Heart right ventricle (tissue), 16 donors: ENCODE measurements at regions not wholly inside any gene's neighbourhood (a gene's known extent, or its start where the extent isn't known, plus 50 kb on each side); places are given as distances from the start of the nearest gene placed in this dataset.
"Not testable (repeated sequence)": the region's sequence is repeated elsewhere in the genome, so short reads cannot be mapped to it uniquely, and the experiment has no call there.

Experiments used
- ATAC-seq, 8 donors: fragments of 200-7000 bp; cut with Tn5 transposase; one replicate each; pipeline ENCODE4 v1.9.1; 2020; ENCODE audit warnings: mild to moderate bottlenecking in 8 of 8, moderate library complexity in 8 of 8, moderate number of reproducible peaks in 1 of 8
- DNase-seq, 2 donors: peaks; one replicate each; pipeline ENCODE4 v3.0.0-alpha.2; 2020
- H3K27ac ChIP-seq, 10 donors: fragments of 200-600 bp; sonication (generic) in 2 of 10; one replicate each; pipeline versions ENCODE4 v1.5.0 to v1.8.0; 2020 to 2022; ENCODE audit warnings: mild to moderate bottlenecking in 3 of 10
- H3K27me3 ChIP-seq, 7 donors: fragments of 200-600 bp; one replicate each; pipeline ENCODE4 v1.8.0; 2021 to 2022; ENCODE audit warnings: mild to moderate bottlenecking in 2 of 7
- H3K36me3 ChIP-seq, 9 donors: fragments of 200-600 bp; sonication (generic) in 1 of 9; one replicate each; pipeline versions ENCODE4 v1.5.0 to v1.8.0; 2020 to 2022; ENCODE audit warnings: mild to moderate bottlenecking in 2 of 9
- H3K4me1 ChIP-seq, 9 donors: fragments of 200-600 bp; sonication (generic) in 1 of 9; one replicate each; pipeline versions ENCODE4 v1.5.0 to v1.8.0; 2020 to 2022; ENCODE audit warnings: mild to moderate bottlenecking in 4 of 9
- H3K4me3 ChIP-seq, 10 donors: fragments of 200-600 bp; sonication (generic) in 2 of 10; one replicate each; pipeline versions ENCODE4 v1.5.0 to v1.8.0; 2020 to 2022; ENCODE audit warnings: mild to moderate bottlenecking in 7 of 10, moderate library complexity in 2 of 10
- H3K9me3 ChIP-seq, 11 donors: fragments of 200-600 bp in 10 of 11; sonication (generic) in 2 of 11; one replicate each; pipeline versions ENCODE4 v1.5.0 to v1.8.0; 2013 to 2022; ENCODE audit warnings: mild to moderate bottlenecking in 2 of 11, control low read depth in 1 of 11, moderate library complexity in 1 of 11
- CTCF ChIP-seq, 9 donors: fragments of 200-600 bp; sonication (generic) in 2 of 9; IDR thresholded peaks; one replicate each; pipeline versions ENCODE4 v1.5.0 to v1.8.0; 2021 to 2022; ENCODE audit warnings: antibody characterized with exemption in 9 of 9, mild to moderate bottlenecking in 5 of 9, moderate library complexity in 1 of 9
- WGBS, 2 donors: extraction: QIAGEN DNeasy Blood & Tissue Kit; methylation state at CpG; one replicate each; pipeline ENCODE4 v1.1.7; 2013; ENCODE audit warnings: inconsistent platforms in 1 of 2; 5-methylcytosine and 5-hydroxymethylcytosine counted together
- intact Hi-C, 10 donors: fragments of 100-400 bp; cut with DNase I; formaldehyde crosslinking; loops; one replicate each; pipeline versions ENCODE4 v1.11.1 to v1.14.2; 2022
- donor health status: Arrhythmogenic right ventricular cardiomyopathy.
- donor health status: ischemic (EF 13 %, LVEDD 7.1; RV severe dilation, severe dysfunction).
- donor health status: healthy with polysubstance abuse.
- donor health status: DM: no; HTN: yes; CAD: no.
- donor health status: DM: no; HTN: no; CAD: no.
- donor health status: ischemic (EF 25% LVEDD 6.9; RV normal size, moderate dysfunction).
- donor health status: ischemic (EF 25% LVEDD 5.7; RV mildly dilated, moderate dysfunction).
- donor health status: healthy.
- donor health status: DM: yes; HTN: yes; CAD: no.
- donor health status: Ischemic cardiomyopathy.
- donor health status: ischemic (EF 35%, LVEDD 5.7; RV mildly dilated, moderate dysfunction).
- donor health status: nonischemic (EF 11% LVEDD 7.7; RV severe dilation, severe dysfunction).
- donor health status: DM: yes; HTN: yes; CAD: no.
- donor health status: PGD.
- donor health status: ischemic (EF 29% LVEDD 5.4; RV normal size, mild dysfunction).
- donor health status: nonischemic (EF 23%, LVEDD 6.1; RV moderate dilation, normal function).

GRCh38 chr7:80302636-80303035, 168.0 kb downstream of the GNAI1 start:
- H3K27me3 ChIP-seq, result no peaks in the 10 kb centered on the region
- H3K4me1 ChIP-seq, result no peaks in the 10 kb centered on the region
- no peak for TF ChIP-seq CTCF (IDR thresholded peaks at IDR 0.05)
- ATAC-seq, result no peak
- no peaks in the 10 kb centered on the region for H3K36me3 ChIP-seq
- intact Hi-C loops, result no loop called here
- H3K4me3 ChIP-seq, result no peak overlapping the region
- H3K27ac ChIP-seq, result no peak overlapping the region
- peaks cover 0 to 2% (median 0%) of the 10 kb centered on the region in 11 donors for H3K9me3 ChIP-seq
- 91 to 93% methylated on average over 2 of the region's 2 CpGs for WGBS, 2 donors
- no peak for DNase-seq

- Histone ChIP-seq H3K36me3 (no peaks in the 10 kb centered on the region), H3K4me1 (no peaks in the 10 kb centered on the region), H3K27ac (no peak overlapping the region), H3K27me3 (no peaks in the 10 kb centered on the region), H3K9me3 (peaks cover 0 to 4% (median 0%) of the 10 kb centered on the region in 11 donors), H3K4me3 (no peak overlapping the region)
- no peak for TF ChIP-seq CTCF (IDR thresholded peaks at IDR 0.05)
- intact Hi-C loops, result no loop called here
- ATAC-seq (no peak), DNase-seq (no peak)
- 72 to 76% methylated on average over 5 of the region's 5 CpGs for WGBS, 2 donors
Measured at GRCh38 chr7:80302078-80302477, 167.4 kb downstream of the GNAI1 start.

DNA sequence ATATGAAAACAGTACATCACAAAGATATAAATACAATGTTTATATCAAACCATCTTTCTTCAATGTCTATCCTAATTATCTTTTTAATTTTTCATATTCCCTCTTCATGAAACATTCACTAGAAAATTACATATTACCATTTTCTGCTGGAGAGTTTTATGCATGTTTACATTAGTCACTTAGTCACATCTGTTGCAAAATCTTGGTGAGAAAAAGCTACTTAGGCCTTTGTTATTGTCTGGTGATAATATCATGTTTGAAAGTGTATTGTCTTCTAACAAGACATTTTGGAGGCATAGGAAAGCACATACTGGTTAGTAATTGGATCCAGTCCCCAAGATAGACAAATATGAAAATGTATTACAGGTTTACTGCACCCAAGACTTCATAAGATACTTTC, 163.6 kb downstream of the GNAI1 start:
- Histone ChIP-seq H3K4me1 (no peaks in the 10 kb centered on the region), H3K27me3 (no peaks in the 10 kb centered on the region), H3K9me3 (peaks cover 0 to 21% (median 12%) of the 10 kb centered on the region in 11 donors), H3K4me3 (no peak overlapping the region), H3K27ac (no peak overlapping the region), H3K36me3 (no peaks in the 10 kb centered on the region)
- no peak for TF ChIP-seq CTCF (IDR thresholded peaks at IDR 0.05)
- intact Hi-C loops, result no loop called here
- ATAC-seq, result no peak
- no peak for DNase-seq

DNA sequence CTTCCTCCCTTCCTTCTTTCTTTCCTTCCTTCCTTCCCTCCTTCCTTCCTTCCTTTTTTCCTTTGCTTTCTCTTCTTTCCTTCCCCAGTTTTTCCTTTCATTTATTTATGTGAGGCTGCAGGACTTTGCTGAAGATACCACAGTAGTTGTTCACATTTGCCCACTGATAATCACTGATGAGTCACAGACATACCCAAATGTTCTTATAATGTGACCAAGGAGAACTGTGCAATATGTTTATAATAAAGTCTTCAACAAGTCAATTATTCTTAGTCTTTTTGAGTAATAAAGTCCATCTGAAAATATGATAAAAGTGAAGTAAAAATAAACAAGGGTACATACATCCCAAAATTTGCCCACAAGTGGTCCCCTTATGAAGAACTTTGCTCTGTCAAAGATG, 159.7 kb downstream of the GNAI1 start:
- Histone ChIP-seq H3K4me3 (no peak overlapping the region), H3K36me3 (no peaks in the 10 kb centered on the region), H3K4me1 (no peaks in the 10 kb centered on the region), H3K27ac (no peak overlapping the region), H3K9me3 (peaks cover 0 to 23% (median 12%) of the 10 kb centered on the region in 11 donors), H3K27me3 (no peaks in the 10 kb centered on the region)
- ATAC-seq (no peak), DNase-seq (no peak)
- no peak for TF ChIP-seq CTCF (IDR thresholded peaks at IDR 0.05)
- intact Hi-C loops, result no loop called here

- intact Hi-C loops, H3K27ac ChIP-seq, ATAC-seq, H3K27me3 ChIP-seq, DNase-seq, H3K4me1 ChIP-seq, H3K4me3 ChIP-seq, H3K36me3 ChIP-seq: not testable (repeated sequence)
- WGBS, 2 donors, result 70 to 80% methylated on average over 3 of the region's 3 CpGs
- peaks cover 0 to 23% (median 12%) of the 10 kb centered on the region in 11 donors for H3K9me3 ChIP-seq
Measured at GRCh38 chr7:80292634-80293033, 158.0 kb downstream of the GNAI1 start.
